ENCODE measurements at regions not wholly inside any gene's neighbourhood (a gene's known extent, or its start where the extent isn't known, plus 50 kb on each side); places are given as distances from the start of the nearest gene placed in this dataset.

DNA sequence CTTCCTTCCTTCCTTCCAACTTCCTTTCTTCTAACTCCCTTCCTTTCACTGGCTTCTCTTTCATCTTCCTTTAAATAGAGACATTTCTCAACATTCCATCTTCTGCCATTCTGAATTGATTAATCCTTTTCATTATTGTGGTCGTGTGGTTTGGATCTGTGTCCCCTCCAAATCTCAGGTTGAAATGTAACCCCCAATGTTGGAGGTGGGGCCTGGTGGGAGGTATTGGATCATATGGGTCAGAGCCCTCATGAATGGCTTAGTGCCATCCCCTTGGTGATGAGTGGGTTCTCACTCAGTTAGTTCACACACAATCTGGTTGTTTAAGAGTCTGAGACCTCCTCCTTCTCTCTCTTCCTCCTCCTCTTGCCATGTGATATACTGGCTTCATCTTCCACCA lies 130.9 kb upstream of the SV2C start:
- intact Hi-C loops (cut with DNase I), result no loop called here
- no peak for DNase-seq (ENCODE audit: low spot score)

DNA sequence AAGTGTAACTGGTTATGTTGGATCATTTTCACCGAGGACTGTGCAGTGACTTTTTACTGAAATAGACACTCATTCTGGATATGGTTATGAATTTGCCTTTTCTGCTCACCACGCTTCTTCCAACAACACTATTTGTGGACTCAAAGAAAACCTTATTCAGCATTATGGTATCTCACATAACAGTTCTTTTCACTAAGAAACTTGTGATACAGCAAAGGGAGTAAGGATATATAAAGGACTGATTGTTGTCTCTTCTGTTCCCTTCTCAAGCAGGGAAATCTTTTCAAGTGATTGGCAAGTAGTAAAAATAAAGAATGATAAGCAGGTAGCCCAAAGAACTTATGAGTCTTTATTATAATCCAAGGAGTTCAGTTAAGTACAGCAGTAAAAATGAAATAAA lies 131.5 kb upstream of the SV2C start:
- DNase-seq (ENCODE audit: low spot score), result no peak
- intact Hi-C loops (cut with DNase I), result no loop called here

DNA sequence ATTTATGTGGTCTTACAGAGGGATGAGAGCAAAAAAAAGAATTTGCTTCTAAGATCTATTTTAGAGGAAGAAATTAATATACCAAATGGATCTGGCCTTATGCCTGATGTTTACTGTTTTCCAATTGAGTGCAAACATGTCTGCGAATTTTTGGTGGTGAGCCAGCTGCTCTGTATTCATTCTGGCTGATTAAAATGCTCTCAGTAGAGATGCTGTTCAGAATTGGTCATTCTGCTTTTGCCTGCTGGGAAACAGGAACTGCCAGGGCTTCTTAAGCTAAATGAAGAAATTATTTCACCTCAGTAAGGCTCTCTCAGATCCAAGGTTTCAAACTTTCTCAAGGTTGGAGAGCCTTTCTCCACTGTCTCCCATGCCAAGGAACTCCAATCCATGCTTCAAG lies 132.0 kb upstream of the SV2C start:
- DNase-seq (ENCODE audit: low spot score), result no peak

DNA sequence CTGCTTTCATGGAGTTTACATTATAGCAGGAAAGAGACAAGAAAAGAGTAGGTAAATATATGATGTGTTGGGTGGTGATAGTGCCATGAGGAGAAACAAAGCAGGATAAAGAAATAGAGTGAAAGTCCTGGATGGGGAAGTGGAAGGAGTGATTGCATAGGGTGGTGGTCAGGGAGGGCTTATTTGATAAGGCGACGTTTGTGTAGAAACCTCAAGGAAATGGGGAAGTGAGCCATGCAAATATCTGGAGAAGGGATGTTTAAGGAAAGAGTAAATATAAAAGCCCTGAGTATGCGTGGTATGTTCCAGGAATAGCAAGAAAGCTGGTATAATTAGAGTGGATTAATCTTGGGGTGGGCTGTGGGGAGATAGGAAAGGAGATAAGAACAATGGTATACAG lies 134.7 kb upstream of the SV2C start:
- DNase-seq (ENCODE audit: low spot score), result no peak
- intact Hi-C loops (cut with DNase I), result no loop called here

More for the DNA sequence above, 132.0 kb upstream of the SV2C start:
- intact Hi-C loops (cut with DNase I), result no loop called here

DNA sequence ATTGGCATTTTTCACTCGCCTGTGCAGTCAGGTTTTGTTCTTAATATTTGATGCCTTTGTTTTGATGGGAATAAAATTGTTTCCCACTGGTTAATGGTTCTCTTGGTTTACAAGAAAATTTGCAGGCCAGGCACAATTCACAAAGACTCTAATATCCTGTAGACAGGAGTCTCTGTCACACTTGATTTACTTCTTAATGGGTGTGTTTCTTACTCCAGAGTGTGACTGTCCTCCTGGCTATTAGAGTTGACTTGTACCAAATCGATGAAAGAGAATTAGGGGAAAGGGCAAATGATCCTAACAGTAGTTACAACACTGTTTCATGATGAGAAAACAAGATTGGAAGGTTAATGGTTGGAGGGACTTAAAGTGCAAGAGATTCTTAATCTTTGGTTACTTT lies 142.8 kb upstream of the SV2C start:
- DNase-seq (ENCODE audit: low spot score), result no peak
- intact Hi-C loops (cut with DNase I), result no loop called here

DNA sequence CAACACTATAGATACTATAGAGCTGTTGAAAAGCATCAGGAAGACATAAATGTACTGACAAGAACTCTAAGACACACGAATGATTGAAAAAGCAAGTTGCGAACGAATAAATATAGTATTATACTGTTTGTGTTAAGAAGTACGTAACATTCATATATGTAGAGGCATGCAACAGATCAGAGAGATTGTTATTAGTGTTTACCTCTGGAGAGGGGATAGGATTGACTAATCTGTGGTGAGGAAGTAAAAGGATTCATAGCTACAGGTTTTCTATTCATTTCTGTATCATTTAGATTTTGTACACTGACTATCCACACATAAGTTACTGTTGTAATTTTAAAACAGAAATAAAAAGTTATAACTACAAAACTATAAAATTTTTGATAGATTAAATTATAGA lies 147.6 kb upstream of the SV2C start:
- DNase-seq (ENCODE audit: low spot score), result no peak
- intact Hi-C loops (cut with DNase I), result no loop called here

DNA sequence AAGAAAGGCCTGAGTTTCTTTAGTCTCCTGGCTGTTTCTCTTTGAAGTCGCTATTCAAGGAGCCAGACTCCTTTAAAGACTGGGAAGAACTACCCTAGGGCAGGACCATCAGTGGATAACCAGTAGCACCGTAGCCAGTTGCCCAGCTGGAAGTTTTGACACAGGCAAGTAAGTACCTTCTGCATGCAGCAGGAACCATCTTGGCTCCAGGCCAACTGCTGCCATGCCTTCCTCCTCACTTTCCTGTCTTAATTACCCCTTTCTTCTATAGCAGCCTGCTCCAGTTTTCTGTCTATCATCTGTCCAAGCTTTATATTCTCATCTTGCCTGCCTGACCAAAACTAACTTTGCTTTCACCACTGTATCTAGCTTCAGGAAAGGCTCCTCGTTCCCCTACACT lies 149.7 kb upstream of the SV2C start:
- intact Hi-C loops (cut with DNase I), result no loop called here
- no peak for DNase-seq (ENCODE audit: low spot score)

DNA sequence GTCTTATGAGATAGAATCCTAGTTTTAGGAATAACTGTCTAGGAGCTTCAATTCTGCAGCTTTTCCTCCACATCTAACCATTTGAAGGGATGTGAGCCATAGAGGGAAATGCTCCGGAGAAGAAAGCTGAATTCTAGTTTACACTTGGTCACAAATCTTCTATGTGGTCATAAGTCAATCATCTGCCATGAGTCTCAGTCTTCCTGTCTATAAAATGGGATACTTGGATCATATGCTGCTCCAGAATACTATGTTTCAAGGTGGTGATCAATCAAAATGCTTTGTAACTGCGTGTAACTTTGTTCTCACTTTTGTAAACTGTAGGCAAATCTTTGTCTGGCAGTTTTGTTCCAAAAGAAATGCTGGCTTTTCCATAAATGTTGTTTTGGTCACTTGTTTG lies 152.0 kb upstream of the SV2C start:
- no peak for DNase-seq (ENCODE audit: low spot score)
- intact Hi-C loops (cut with DNase I), result no loop called here

DNA sequence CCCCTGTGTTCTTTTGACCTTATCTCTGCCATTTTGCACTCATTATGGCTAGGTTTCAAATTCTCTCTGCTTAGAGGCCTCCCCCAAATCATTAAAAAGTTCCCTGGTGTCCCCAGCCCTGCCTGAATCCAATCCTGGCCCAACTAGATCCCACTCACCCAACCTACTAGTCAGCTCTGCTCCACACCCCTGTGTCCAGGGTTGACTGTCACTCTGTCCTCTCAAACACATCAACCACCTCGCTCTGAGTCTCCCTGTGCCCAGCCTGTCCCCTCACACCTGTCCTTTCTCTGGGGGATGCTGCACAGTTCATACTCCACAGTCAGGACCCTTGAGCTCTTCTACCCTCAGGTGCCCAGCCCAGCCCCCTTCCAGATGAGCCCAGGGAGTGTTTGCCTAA lies 154.2 kb upstream of the SV2C start:
- intact Hi-C loops (cut with DNase I), result no loop called here

DNA sequence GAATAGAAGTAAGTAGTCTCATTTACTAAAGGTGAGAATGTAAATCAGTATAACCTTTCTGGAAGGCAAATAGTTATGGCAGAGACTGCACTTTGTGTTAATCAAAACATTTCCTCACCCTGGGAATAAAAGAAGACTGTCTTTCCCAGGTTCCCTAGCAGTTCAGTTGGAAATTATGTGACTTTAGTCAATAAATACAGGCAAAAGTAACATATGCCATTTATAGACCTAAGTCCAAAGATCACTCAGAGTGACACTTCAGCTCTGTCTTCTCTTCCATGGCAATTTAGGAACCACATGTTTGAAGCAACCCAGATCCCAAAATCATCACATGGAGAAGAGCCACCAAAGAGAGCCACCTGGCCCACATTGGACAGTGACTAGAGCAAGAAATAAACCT lies 160.7 kb upstream of the SV2C start:
- intact Hi-C loops (cut with DNase I), result no loop called here
- no peak for DNase-seq (ENCODE audit: low spot score)

More for the DNA sequence above, 154.2 kb upstream of the SV2C start:
- DNase-seq (ENCODE audit: low spot score), result no peak

DNA sequence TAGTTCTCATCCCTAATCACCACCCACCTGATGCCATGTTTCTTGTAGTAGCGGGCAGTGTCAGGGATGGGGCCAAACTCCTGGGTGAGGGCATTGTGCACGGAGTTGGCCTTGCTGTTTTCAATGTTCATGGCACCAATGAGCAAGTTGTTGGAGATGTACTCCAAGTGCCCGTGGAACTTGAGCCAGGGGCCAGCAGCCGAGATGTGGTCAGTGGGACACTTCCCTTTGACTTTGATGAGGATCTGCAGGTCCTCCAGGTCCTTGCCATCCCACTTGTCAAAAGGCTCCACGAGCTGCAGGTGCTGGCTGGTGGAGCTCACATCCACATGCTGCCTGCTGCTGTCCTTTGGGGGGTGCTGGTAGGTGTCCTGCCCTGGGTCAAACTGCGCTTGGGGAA lies 162.2 kb upstream of the SV2C start:
- intact Hi-C loops (cut with DNase I), result no loop called here
- no peak for DNase-seq (ENCODE audit: low spot score)

DNA sequence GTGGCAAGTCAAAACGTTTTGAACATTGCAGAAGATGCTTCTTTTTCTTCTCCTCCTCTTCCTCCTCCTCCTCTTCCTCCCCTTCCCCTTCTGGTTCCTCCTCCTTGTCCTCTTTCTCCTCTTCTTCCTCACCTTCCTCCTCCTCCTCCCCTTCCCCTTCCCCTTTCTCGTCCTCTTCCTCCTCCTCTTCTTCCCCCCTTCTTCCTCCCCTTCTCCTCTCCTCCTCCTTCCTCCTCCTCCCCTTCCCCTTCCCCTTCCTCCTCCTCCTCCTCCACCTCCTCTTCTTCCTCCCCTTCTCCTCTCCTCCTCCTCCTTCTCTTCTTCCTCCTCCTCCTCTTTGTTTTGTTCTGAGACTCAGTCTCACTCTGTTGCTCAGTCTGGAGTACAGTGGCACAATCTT lies 167.0 kb upstream of the SV2C start:
- no peak for DNase-seq (ENCODE audit: low spot score)
- intact Hi-C loops (cut with DNase I), result no loop called here

DNA sequence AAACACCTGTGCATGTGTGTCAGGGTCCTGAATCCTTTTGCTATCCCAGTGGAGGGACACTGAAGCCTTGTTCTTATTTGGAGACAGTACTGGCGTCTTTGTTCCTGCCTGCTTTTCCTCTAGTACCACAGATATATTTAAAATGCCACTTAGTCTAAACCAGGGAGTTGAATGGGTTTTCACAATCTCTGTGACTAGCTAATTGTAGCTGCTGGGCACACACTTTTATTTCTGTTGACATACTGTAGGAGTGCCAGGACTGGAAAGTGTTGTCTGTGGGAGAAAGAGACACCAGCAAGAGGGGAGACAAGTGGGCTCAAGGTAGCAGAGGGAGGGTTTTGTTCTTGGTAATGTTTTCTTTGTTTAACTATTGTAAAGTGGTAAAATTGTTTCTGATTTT lies 174.0 kb upstream of the SV2C start:
- intact Hi-C loops (cut with DNase I), result no loop called here
- DNase-seq (ENCODE audit: low spot score), result no peak

DNA sequence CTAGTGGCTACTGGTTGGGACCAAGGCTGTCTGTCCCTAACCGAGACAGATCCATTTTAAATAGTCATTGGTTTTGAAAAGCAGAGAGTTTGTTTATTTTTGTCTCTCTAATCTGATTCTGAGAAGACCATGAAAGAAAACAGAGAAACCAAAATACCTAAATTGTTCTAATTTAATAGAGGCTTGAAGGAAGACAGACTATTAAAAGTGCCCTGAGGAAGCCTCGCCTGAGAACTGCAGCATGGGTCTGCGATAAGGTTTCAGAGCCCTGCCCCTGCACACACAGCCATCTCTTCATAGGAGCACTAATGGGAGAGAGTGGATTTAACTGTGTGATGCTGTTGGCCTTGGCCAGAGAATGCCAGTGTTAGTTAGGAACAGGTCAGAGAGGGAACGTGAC lies 175.5 kb upstream of the SV2C start:
- DNase-seq (ENCODE audit: low spot score), result no peak
- intact Hi-C loops (cut with DNase I), result loop anchor here in 1 of 2 donors (2.0 kb wide), 1 partner anchor 51 kb away; no protein-coding TSS in a partner anchor

DNA sequence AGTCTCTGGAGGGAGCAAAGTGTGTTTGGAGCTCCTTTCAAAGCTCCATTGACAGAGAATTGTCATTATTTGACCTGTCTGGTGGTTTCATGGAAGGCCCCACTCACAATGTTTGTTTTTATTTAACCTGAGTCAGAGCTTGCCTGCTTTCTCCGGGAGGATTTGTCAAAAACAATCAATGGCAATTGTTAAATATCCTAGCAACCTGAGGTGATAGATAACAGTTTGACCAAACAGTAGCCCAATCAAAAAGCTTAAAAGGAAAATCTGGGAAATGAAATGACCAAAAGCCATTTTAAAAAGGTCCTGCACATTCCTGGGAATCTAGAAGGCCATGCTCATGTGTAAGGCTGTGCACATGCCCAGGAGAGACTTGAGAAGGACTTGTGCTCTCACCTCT lies 177.2 kb upstream of the POC5 start:
- intact Hi-C loops (cut with DNase I), result no loop called here
- DNase-seq (ENCODE audit: low spot score), result no peak

DNA sequence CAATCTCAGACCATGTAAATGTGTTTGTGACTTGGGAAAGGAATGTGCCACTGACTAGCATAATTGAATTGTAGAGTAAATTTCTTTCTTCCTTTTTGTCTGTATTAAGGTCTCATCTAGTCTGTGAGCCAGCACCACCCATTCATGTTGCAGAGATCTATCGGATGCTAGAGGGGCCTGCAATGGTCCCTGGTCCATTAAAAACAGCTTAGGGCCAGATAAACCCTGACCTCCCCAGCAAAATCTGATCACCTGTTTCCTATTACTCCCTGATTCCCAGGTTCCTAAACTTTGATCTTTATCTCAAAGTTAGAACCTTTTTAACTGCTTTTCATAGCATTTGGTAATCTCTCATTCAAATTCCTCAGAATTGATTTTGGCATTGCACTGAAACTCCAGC lies 174.5 kb upstream of the POC5 start:
- DNase-seq (ENCODE audit: low spot score), result no peak
- intact Hi-C loops (cut with DNase I), result no loop called here

DNA sequence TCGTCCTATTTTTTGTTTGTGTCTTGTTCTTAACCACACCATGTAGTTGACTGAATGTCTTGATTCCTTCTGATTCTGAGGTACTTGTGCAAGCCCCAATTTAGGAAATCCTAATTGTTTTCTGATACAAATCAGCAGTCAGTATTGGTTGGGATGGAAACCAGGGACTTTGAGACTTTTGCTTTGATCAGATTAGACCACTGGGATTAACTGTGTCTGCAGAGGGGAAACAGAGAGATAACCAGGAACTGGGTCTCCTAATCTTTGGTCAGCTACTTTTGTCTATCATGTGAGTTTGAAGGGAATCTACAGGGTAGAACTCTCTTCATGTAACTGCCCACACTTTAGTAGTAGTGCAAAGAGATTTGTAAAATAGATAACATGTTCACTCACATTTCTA lies 173.8 kb upstream of the POC5 start:
- intact Hi-C loops (cut with DNase I), result no loop called here

DNA sequence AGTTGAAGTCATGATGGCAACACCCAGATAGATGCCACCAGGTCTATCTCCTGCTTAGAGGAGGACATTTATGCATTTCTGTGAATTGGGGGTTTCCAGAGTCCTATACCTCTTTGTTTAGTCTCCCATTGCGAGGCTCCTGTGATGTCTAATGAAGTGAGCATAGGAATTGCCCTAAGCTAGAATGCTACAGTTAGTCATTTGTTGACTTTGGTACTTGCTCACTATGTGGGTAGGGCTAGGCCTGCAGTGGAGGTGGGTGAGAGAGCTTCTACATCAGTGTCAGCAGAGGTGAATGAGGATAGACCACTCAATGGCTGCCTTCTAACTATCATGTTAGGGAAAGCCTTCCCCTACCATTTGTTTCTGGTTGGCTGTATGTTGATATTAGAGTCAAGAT lies 173.3 kb upstream of the POC5 start:
- intact Hi-C loops (cut with DNase I), result no loop called here
- DNase-seq (ENCODE audit: low spot score), result no peak

More for the DNA sequence above, 173.8 kb upstream of the POC5 start:
- DNase-seq (ENCODE audit: low spot score), result no peak

DNA sequence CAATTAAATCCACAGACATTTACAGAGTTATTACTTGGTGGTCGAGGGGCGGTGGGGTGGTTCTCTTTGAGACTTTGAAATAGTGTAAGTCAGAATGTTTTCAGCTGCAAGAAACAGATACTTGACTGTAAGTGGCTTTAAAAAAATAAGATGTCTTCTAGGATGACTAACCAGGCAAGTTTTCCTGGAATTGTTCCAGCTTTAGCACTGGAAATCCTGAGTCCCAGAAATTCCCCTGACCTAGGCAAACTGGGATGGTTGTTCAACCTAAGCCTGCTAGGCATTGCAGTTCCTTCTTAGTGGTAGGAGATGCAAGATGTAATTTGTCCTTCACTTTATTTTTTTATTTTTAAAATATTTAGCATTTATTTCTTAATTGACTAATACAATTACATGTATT lies 169.5 kb upstream of the POC5 start:
- intact Hi-C loops (cut with DNase I), result no loop called here
- DNase-seq (ENCODE audit: low spot score), result no peak

DNA sequence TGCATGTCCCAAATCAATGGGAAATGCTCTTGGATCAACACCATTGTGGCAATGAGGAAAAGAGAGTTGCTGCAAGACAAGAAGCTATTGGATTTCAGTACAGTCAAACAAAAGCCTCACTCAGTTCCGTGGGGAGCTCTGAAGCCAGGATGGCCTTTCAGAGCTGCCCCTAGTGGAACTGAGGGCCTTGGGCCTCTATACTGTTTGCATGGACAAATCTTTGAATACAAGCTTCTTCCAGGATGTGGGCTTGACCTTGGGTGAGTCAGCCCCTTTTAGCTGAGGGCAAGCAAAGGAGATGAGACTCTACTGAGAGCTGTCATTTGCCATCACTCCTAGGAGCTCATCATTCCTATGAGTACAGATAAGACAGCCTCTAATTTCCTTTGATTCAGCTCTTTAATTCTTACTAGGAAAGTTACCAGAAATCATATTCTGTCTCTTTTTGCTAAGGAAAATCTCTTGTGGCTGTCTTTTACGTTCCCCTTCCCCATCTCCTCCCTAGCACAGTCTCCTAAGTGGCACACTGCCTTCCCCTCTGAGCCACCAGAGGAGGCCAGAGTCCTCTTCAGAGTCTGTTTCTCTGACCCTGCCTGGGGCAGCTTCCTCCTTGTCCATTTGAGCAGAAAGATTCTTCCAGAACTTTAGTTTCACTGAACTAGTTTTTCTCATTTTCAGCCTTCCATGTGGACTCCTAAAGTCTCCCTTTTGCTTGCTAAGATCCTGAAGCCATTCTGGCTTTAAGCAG lies 168.8 kb upstream of the POC5 start:
- no peak for DNase-seq (ENCODE audit: low spot score)
- intact Hi-C loops (cut with DNase I), result no loop called here

DNA sequence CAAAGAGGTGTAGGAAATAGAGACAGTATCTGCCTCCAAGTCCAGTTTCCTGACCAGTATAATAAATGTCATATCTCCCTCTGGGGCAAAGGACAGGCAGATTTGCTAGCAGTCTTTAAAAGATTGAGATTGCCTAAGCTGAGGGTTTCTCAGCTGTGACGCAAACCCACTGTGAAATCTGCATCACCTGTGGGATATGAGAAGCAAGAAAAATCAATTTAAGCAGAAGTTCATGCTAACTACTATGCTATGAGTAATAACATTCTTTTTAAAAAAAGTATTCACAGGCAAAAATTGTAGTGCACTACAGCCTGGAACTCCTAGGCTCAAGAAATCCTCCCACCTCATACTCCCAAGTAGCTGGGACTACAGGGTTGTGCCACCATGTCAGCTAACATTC lies 168.1 kb upstream of the POC5 start:
- intact Hi-C loops (cut with DNase I), result no loop called here

DNA sequence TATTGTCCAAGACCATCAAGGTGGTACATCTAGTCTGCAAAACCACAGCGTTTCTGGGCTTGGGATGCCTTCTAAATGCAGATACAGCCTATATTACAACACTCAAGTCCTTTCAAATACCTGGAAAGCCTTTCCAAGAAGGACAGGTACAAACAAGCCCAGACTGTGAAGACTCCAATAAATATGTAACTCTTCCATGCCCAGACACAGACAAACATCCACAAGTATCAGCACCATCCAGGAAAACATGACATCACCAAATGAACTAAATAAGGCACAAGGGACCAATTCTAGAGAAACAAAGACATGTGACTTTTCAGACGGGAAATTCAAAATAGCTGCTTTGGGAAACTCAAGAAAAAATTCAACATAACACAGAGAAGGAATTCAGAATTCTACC lies 152.7 kb upstream of the POC5 start:
- DNase-seq (ENCODE audit: low spot score), result no peak
- intact Hi-C loops (cut with DNase I), result no loop called here

More for the DNA sequence above, 168.1 kb upstream of the POC5 start:
- DNase-seq (ENCODE audit: low spot score), result no peak
